Fibroblast of lung (primary cell): ENCODE measurements at regions not wholly inside any gene's neighbourhood (a gene's known extent, or its start where the extent isn't known, plus 50 kb on each side); places are given as distances from the start of the nearest gene placed in this dataset.

ENCODE experiments used
- DNase-seq, 2 donors: peaks; one replicate each; pipeline versions ENCODE4 v3.0.0 to v3.0.0-alpha.2; 2010; ENCODE audit warnings: low read depth in 2 of 2
- H2AFZ ChIP-seq: 2 replicates; pipeline ENCODE4 v1.5.1; 2012; ENCODE audit warnings: low read length, control low read depth, inconsistent platforms
- H3K27ac ChIP-seq: 2 replicates; pipeline ENCODE4 v1.5.1; 2011; ENCODE audit warnings: low read length, control low read depth; ENCODE audit not compliant: insufficient read depth
- H3K27me3 ChIP-seq: 2 replicates; pipeline ENCODE4 v1.5.1; 2011; ENCODE audit warnings: mild to moderate bottlenecking, low read length; ENCODE audit not compliant: control insufficient read depth, insufficient read depth
- H3K36me3 ChIP-seq: 2 replicates; pipeline ENCODE4 v1.5.1; 2011; ENCODE audit warnings: low read length; ENCODE audit not compliant: control insufficient read depth, insufficient read depth
- H3K4me1 ChIP-seq: 2 replicates; pipeline ENCODE4 v1.5.1; 2011; ENCODE audit warnings: low read length; ENCODE audit not compliant: control insufficient read depth, insufficient read depth; ENCODE audit errors: extremely low read depth
- H3K4me2 ChIP-seq: 2 replicates; pipeline ENCODE4 v1.5.1; 2011; ENCODE audit warnings: low read length, control low read depth; ENCODE audit not compliant: insufficient read depth; ENCODE audit errors: extremely low read depth
- H3K4me3 ChIP-seq, 4 experiments: fragments of 200-600 bp in 1 of 4; sonication (generic) in 1 of 4; replicated peaks in 1 of 4; 2 replicates each; pipeline ENCODE4 v1.5.1; 2011 to 2016; ENCODE audit warnings: low read length in 4 of 4, low read depth in 3 of 4, mild to moderate bottlenecking in 3 of 4, control low read depth in 2 of 4, inconsistent platforms in 1 of 4, mixed read lengths in 1 of 4; ENCODE audit not compliant: insufficient read depth in 1 of 4; ENCODE audit errors: control extremely low read depth in 1 of 4
- H3K79me2 ChIP-seq: 2 replicates; pipeline ENCODE4 v1.5.1; 2012; ENCODE audit warnings: mild to moderate bottlenecking, low read length, inconsistent platforms; ENCODE audit not compliant: control insufficient read depth, insufficient read depth
- H3K9ac ChIP-seq: 2 replicates; pipeline ENCODE4 v1.5.1; 2011; ENCODE audit warnings: mild to moderate bottlenecking, low read length, control low read depth; ENCODE audit not compliant: insufficient read depth
- H3K9me3 ChIP-seq: 2 replicates; pipeline ENCODE4 v1.5.1; 2012; ENCODE audit warnings: low read depth, low read length; ENCODE audit not compliant: control insufficient read depth, insufficient read depth
- H4K20me1 ChIP-seq: 2 replicates; pipeline ENCODE4 v1.5.1; 2011; ENCODE audit warnings: low read length; ENCODE audit not compliant: control insufficient read depth, insufficient read depth; ENCODE audit errors: extremely low read depth
- CTCF ChIP-seq, 2 donors: IDR thresholded peaks in 1 of 2; conservative IDR thresholded peaks in 1 of 2; 1 replicate in 1 of 2; 2 replicates in 1 of 2; pipeline ENCODE4 v1.5.1; 2011 to 2012; ENCODE audit warnings: low read length in 2 of 2, control low read depth in 1 of 2, inconsistent platforms in 1 of 2, low read depth in 1 of 2, mild to moderate bottlenecking in 1 of 2
- EZH2 ChIP-seq: IDR thresholded peaks from 2 replicates; pipeline ENCODE4 v1.5.1; 2012; ENCODE audit warnings: low read length, control low read depth, mild to moderate bottlenecking; ENCODE audit errors: missing control alignments

GRCh38 chr18:1676387-1676786 lies 771.7 kb downstream of the ADCYAP1 start:
- no peaks in the 10 kb centered on the region for H3K27me3 ChIP-seq
- H2AFZ ChIP-seq, result no peak overlapping the region
- H3K4me2 ChIP-seq, result no peak overlapping the region
- H3K27ac ChIP-seq, result no peak overlapping the region
- H3K4me3 ChIP-seq, result no peak overlapping the region
- TF ChIP-seq EZH2, result no peak
- TF ChIP-seq CTCF (conservative IDR thresholded peaks at IDR 0.05 in 1 of 2, IDR thresholded peaks at IDR 0.05 in 1 of 2; ENCODE audit: low read depth in 1 of 2, low read length in 2 of 2), result no peak
- H3K79me2 ChIP-seq, result no peaks in the 10 kb centered on the region
- no peaks in the 10 kb centered on the region for H3K36me3 ChIP-seq
- H3K9ac ChIP-seq, result no peak overlapping the region
- H3K9me3 ChIP-seq, result no peaks in the 10 kb centered on the region
- DNase-seq, result no peak
- H4K20me1 ChIP-seq, result no peaks in the 10 kb centered on the region
- no peaks in the 10 kb centered on the region for H3K4me1 ChIP-seq

GRCh38 chr18:1680108-1680507 lies 775.4 kb downstream of the ADCYAP1 start:
- Histone ChIP-seq H2AFZ (no peak overlapping the region), H4K20me1 (no peaks in the 10 kb centered on the region), H3K36me3 (no peaks in the 10 kb centered on the region), H3K4me1 (no peaks in the 10 kb centered on the region), H3K4me2 (no peak overlapping the region), H3K9ac (no peak overlapping the region), H3K9me3 (no peaks in the 10 kb centered on the region), H3K4me3 (no peak overlapping the region), H3K27ac (no peak overlapping the region), H3K27me3 (no peaks in the 10 kb centered on the region), H3K79me2 (no peaks in the 10 kb centered on the region)
- DNase-seq, result no peak
- TF ChIP-seq CTCF (conservative IDR thresholded peaks at IDR 0.05 in 1 of 2, IDR thresholded peaks at IDR 0.05 in 1 of 2; ENCODE audit: low read depth in 1 of 2, low read length in 2 of 2) (no peak), EZH2 (no peak)

- Histone ChIP-seq H2AFZ (no peak overlapping the region), H3K4me1 (no peaks in the 10 kb centered on the region)
Measured at GRCh38 chr18:1691863-1692262, 787.2 kb downstream of the ADCYAP1 start.

More at GRCh38 chr18:1691863-1692262, 787.2 kb downstream of the ADCYAP1 start:
- H3K27ac ChIP-seq, result no peak overlapping the region
- no peaks in the 10 kb centered on the region for H3K79me2 ChIP-seq
- H4K20me1 ChIP-seq, result no peaks in the 10 kb centered on the region
- H3K4me3 ChIP-seq, result no peak overlapping the region
- H3K36me3 ChIP-seq, result no peaks in the 10 kb centered on the region
- no peak for DNase-seq
- H3K27me3 ChIP-seq, result no peaks in the 10 kb centered on the region
- no peak overlapping the region for H3K4me2 ChIP-seq
- no peak overlapping the region for H3K9ac ChIP-seq
- no peaks in the 10 kb centered on the region for H3K9me3 ChIP-seq
- TF ChIP-seq EZH2 (no peak), CTCF (conservative IDR thresholded peaks at IDR 0.05 in 1 of 2, IDR thresholded peaks at IDR 0.05 in 1 of 2; ENCODE audit: low read depth in 1 of 2, low read length in 2 of 2) (no peak)
